HEK293 (cell line): ENCODE measurements at regions not wholly inside any gene's neighbourhood (a gene's known extent, or its start where the extent isn't known, plus 50 kb on each side); places are given as distances from the start of the nearest gene placed in this dataset.

Source experiments
- CTCF ChIP-seq: fragments of 450-650 bp; formaldehyde crosslinking; IDR thresholded peaks from 2 replicates; pipeline ENCODE4 v1.5.1; 2016; ENCODE audit warnings: missing biosample characterization, missing genetic modification characterization
- PATZ1 ChIP-seq: fragments of 450-650 bp; formaldehyde crosslinking; IDR thresholded peaks from 2 replicates; pipeline ENCODE4 v1.5.1; 2016; ENCODE audit warnings: missing biosample characterization, missing genetic modification characterization
- ZNF138 ChIP-seq: fragments of 450-650 bp; formaldehyde crosslinking; IDR thresholded peaks from 2 replicates; pipeline ENCODE4 v1.5.1; 2016; ENCODE audit warnings: missing biosample characterization, missing genetic modification characterization, borderline replicate concordance
- ZNF155 ChIP-seq: fragments of 450-650 bp; formaldehyde crosslinking; IDR thresholded peaks from 2 replicates; pipeline ENCODE4 v1.5.1; 2016; ENCODE audit warnings: missing biosample characterization, missing genetic modification characterization
- ZNF24 ChIP-seq: fragments of 450-650 bp; formaldehyde crosslinking; IDR thresholded peaks from 2 replicates; pipeline ENCODE4 v1.5.1; 2016; ENCODE audit warnings: missing biosample characterization, missing genetic modification characterization
- ZNF302 ChIP-seq: fragments of 450-650 bp; formaldehyde crosslinking; IDR thresholded peaks from 2 replicates; pipeline ENCODE4 v1.5.1; 2016; ENCODE audit warnings: missing biosample characterization, missing genetic modification characterization, low read depth
- ZNF501 ChIP-seq: fragments of 450-650 bp; formaldehyde crosslinking; IDR thresholded peaks from 2 replicates; pipeline ENCODE4 v1.5.1; 2016; ENCODE audit warnings: missing biosample characterization, missing genetic modification characterization
- ZNF548 ChIP-seq: fragments of 450-650 bp; formaldehyde crosslinking; IDR thresholded peaks from 2 replicates; pipeline ENCODE4 v1.5.1; 2016; ENCODE audit warnings: missing biosample characterization, missing genetic modification characterization
- ZNF747 ChIP-seq: fragments of 450-650 bp; formaldehyde crosslinking; IDR thresholded peaks from 2 replicates; pipeline ENCODE4 v1.5.1; 2016; ENCODE audit warnings: missing biosample characterization, missing genetic modification characterization
- ZSCAN18 ChIP-seq: fragments of 450-650 bp; formaldehyde crosslinking; IDR thresholded peaks from 2 replicates; pipeline ENCODE4 v1.5.1; 2016; ENCODE audit warnings: missing biosample characterization, missing genetic modification characterization
- ZSCAN30 ChIP-seq: fragments of 450-650 bp; IDR thresholded peaks from 2 replicates; pipeline ENCODE4 v1.5.1; 2018; ENCODE audit warnings: missing biosample characterization, mild to moderate bottlenecking, missing genetic modification characterization, moderate library complexity

- TF ChIP-seq CTCF (no peak), ZSCAN30 (tag by site-specific recombination) (no peak), ZSCAN18 (tag by site-specific recombination) (no peak), ZNF501 (tag by site-specific recombination) (no peak), ZNF24 (tag by site-specific recombination) (no peak), ZNF138 (tag by site-specific recombination) (no peak), ZNF747 (tag by site-specific recombination) (no peak), PATZ1 (tag by site-specific recombination) (no peak), ZNF548 (tag by site-specific recombination) (no peak), ZNF302 (tag by site-specific recombination) (no peak), ZNF155 (tag by site-specific recombination) (no peak)
Measured at GRCh38 chr13:33459702-33460101, 174.1 kb upstream of the STARD13 start.
